ENCODE measurements at regions not wholly inside any gene's neighbourhood (a gene's known extent, or its start where the extent isn't known, plus 50 kb on each side); places are given as distances from the start of the nearest gene placed in this dataset.
A peak's percentile ranks its signal among the peaks of the same experiment; 100 is the strongest.

- DNase-seq (no peak), ATAC-seq (ENCODE audit: low FRiP score) (no peak)
- H3K9me3 ChIP-seq (ENCODE audit: control insufficient read depth, low read length): no peaks in the 10 kb centered on the region
- WGBS, 2 donors: 97 to 98% methylated on average over 4 of the region's 4 CpGs
- no peaks in the 10 kb centered on the region for H3K36me3 ChIP-seq (ENCODE audit: control insufficient read depth in 1 of 2, insufficient read depth in 2 of 2, low read length in 1 of 2)
- H3K27ac ChIP-seq (ENCODE audit: low read depth in 1 of 2, low read length in 2 of 2): no peak overlapping the region
- intact Hi-C loops (cut with DNase I): no loop called here
- no peaks in the 10 kb centered on the region for H3K27me3 ChIP-seq (ENCODE audit: control insufficient read depth in 1 of 2, insufficient read depth in 2 of 2, low read length in 1 of 2)
- H3K4me3 ChIP-seq (ENCODE audit: low read length in 2 of 2): no peak overlapping the region
- H3K4me1 ChIP-seq (ENCODE audit: control insufficient read depth in 1 of 2, insufficient read depth in 2 of 2, low read length in 2 of 2): no peaks in the 10 kb centered on the region
Observed at GRCh38 chr6:15849395-15849794, 186.6 kb upstream of the DTNBP1 start.

GRCh38 chr6:15845492-15845891 lies 182.7 kb upstream of the DTNBP1 start:
- 83% methylated on average over 4 of the region's 4 CpGs for WGBS, 2 donors
- Histone ChIP-seq H3K4me3 (ENCODE audit: low read length in 2 of 2) (no peak overlapping the region), H3K27me3 (ENCODE audit: control insufficient read depth in 1 of 2, insufficient read depth in 2 of 2, low read length in 1 of 2) (no peaks in the 10 kb centered on the region), H3K36me3 (ENCODE audit: control insufficient read depth in 1 of 2, insufficient read depth in 2 of 2, low read length in 1 of 2) (no peaks in the 10 kb centered on the region), H3K9me3 (ENCODE audit: control insufficient read depth, low read length) (no peaks in the 10 kb centered on the region), H3K4me1 (ENCODE audit: control insufficient read depth in 1 of 2, insufficient read depth in 2 of 2, low read length in 2 of 2) (peaks cover 0 to 4% of the 10 kb centered on the region in 2 donors), H3K27ac (ENCODE audit: low read depth in 1 of 2, low read length in 2 of 2) (no peak overlapping the region)
- DNase-seq (no peak), ATAC-seq (ENCODE audit: low FRiP score) (no peak)
- intact Hi-C loops (cut with DNase I): no loop called here

- H3K27ac ChIP-seq (ENCODE audit: low read depth in 1 of 2, low read length in 2 of 2): no peak overlapping the region
- ATAC-seq (ENCODE audit: low FRiP score): no peak
- no peaks in the 10 kb centered on the region for H3K9me3 ChIP-seq (ENCODE audit: control insufficient read depth, low read length)
- H3K36me3 ChIP-seq (ENCODE audit: control insufficient read depth in 1 of 2, insufficient read depth in 2 of 2, low read length in 1 of 2): no peaks in the 10 kb centered on the region
- H3K27me3 ChIP-seq (ENCODE audit: control insufficient read depth in 1 of 2, insufficient read depth in 2 of 2, low read length in 1 of 2): no peaks in the 10 kb centered on the region
- H3K4me3 ChIP-seq (ENCODE audit: low read length in 2 of 2): no peak overlapping the region
- peaks cover 0 to 4% of the 10 kb centered on the region in 2 donors for H3K4me1 ChIP-seq (ENCODE audit: control insufficient read depth in 1 of 2, insufficient read depth in 2 of 2, low read length in 2 of 2)
- DNase-seq: no peak
- intact Hi-C loops (cut with DNase I): no loop called here
Observed at GRCh38 chr6:15843764-15844163, 180.9 kb upstream of the DTNBP1 start.

- no peak overlapping the region for H3K27ac ChIP-seq (ENCODE audit: low read depth in 1 of 2, low read length in 2 of 2)
- ATAC-seq (ENCODE audit: low FRiP score) (no peak), DNase-seq (no peak)
- H3K4me1 ChIP-seq (ENCODE audit: control insufficient read depth in 1 of 2, insufficient read depth in 2 of 2, low read length in 2 of 2): peaks cover 0 to 4% of the 10 kb centered on the region in 2 donors
- no peaks in the 10 kb centered on the region for H3K36me3 ChIP-seq (ENCODE audit: control insufficient read depth in 1 of 2, insufficient read depth in 2 of 2, low read length in 1 of 2)
- intact Hi-C loops (cut with DNase I): no loop called here
- H3K9me3 ChIP-seq (ENCODE audit: control insufficient read depth, low read length): no peaks in the 10 kb centered on the region
- H3K4me3 ChIP-seq (ENCODE audit: low read length in 2 of 2): no peak overlapping the region
- WGBS, 2 donors: 74 to 77% methylated on average over 4 of the region's 4 CpGs
- no peaks in the 10 kb centered on the region for H3K27me3 ChIP-seq (ENCODE audit: control insufficient read depth in 1 of 2, insufficient read depth in 2 of 2, low read length in 1 of 2)
Observed at GRCh38 chr6:15843226-15843625, 180.4 kb upstream of the DTNBP1 start.

GRCh38 chr6:15842727-15843117 lies 179.9 kb upstream of the DTNBP1 start:
- DNase-seq (no peak), ATAC-seq (ENCODE audit: low FRiP score) (peak; percentile 41)
- Histone ChIP-seq H3K27ac (ENCODE audit: low read depth in 1 of 2, low read length in 2 of 2) (peak overlapping the region in 1 of 2 donors; percentile 18), H3K4me3 (ENCODE audit: low read length in 2 of 2) (no peak overlapping the region), H3K4me1 (ENCODE audit: control insufficient read depth in 1 of 2, insufficient read depth in 2 of 2, low read length in 2 of 2) (peaks cover 0 to 4% of the 10 kb centered on the region in 2 donors), H3K9me3 (ENCODE audit: control insufficient read depth, low read length) (no peaks in the 10 kb centered on the region), H3K36me3 (ENCODE audit: control insufficient read depth in 1 of 2, insufficient read depth in 2 of 2, low read length in 1 of 2) (no peaks in the 10 kb centered on the region), H3K27me3 (ENCODE audit: control insufficient read depth in 1 of 2, insufficient read depth in 2 of 2, low read length in 1 of 2) (no peaks in the 10 kb centered on the region)
- 7 to 10% methylated on average over 3 of the region's 3 CpGs for WGBS, 2 donors
- intact Hi-C loops (cut with DNase I): no loop called here

GRCh38 chr6:15841937-15842726 lies 179.3 kb upstream of the DTNBP1 start:
- no peak for DNase-seq
- Histone ChIP-seq H3K4me1 (ENCODE audit: control insufficient read depth in 1 of 2, insufficient read depth in 2 of 2, low read length in 2 of 2) (peaks cover 0 to 4% of the 10 kb centered on the region in 2 donors), H3K9me3 (ENCODE audit: control insufficient read depth, low read length) (no peaks in the 10 kb centered on the region), H3K4me3 (ENCODE audit: low read length in 2 of 2) (no peak overlapping the region), H3K36me3 (ENCODE audit: control insufficient read depth in 1 of 2, insufficient read depth in 2 of 2, low read length in 1 of 2) (no peaks in the 10 kb centered on the region), H3K27me3 (ENCODE audit: control insufficient read depth in 1 of 2, insufficient read depth in 2 of 2, low read length in 1 of 2) (no peaks in the 10 kb centered on the region), H3K27ac (ENCODE audit: low read depth in 1 of 2, low read length in 2 of 2) (peak overlapping the region in 1 of 2 donors; percentile 18)
- intact Hi-C loops (cut with DNase I): no loop called here
- peak; percentile 65 for ATAC-seq (ENCODE audit: low FRiP score)
- WGBS, 2 donors: 63 to 69% methylated on average over 9 of the region's 9 CpGs

GRCh38 chr6:15839969-15840541 lies 177.2 kb upstream of the DTNBP1 start:
- H3K27ac ChIP-seq (ENCODE audit: low read depth in 1 of 2, low read length in 2 of 2): no peak overlapping the region
- DNase-seq: no peak
- H3K36me3 ChIP-seq (ENCODE audit: control insufficient read depth in 1 of 2, insufficient read depth in 2 of 2, low read length in 1 of 2): no peaks in the 10 kb centered on the region
- H3K4me1 ChIP-seq (ENCODE audit: control insufficient read depth in 1 of 2, insufficient read depth in 2 of 2, low read length in 2 of 2): peaks cover 0 to 4% of the 10 kb centered on the region in 2 donors
- H3K4me3 ChIP-seq (ENCODE audit: low read length in 2 of 2): no peak overlapping the region
- no peaks in the 10 kb centered on the region for H3K27me3 ChIP-seq (ENCODE audit: control insufficient read depth in 1 of 2, insufficient read depth in 2 of 2, low read length in 1 of 2)
- intact Hi-C loops (cut with DNase I): no loop called here
- no peak for ATAC-seq (ENCODE audit: low FRiP score)
- no peaks in the 10 kb centered on the region for H3K9me3 ChIP-seq (ENCODE audit: control insufficient read depth, low read length)
- 85 to 88% methylated on average over 5 of the region's 5 CpGs for WGBS, 2 donors

GRCh38 chr6:15837205-15837604 lies 174.4 kb upstream of the DTNBP1 start:
- Histone ChIP-seq H3K36me3 (ENCODE audit: control insufficient read depth in 1 of 2, insufficient read depth in 2 of 2, low read length in 1 of 2) (no peaks in the 10 kb centered on the region), H3K4me1 (ENCODE audit: control insufficient read depth in 1 of 2, insufficient read depth in 2 of 2, low read length in 2 of 2) (no peaks in the 10 kb centered on the region), H3K4me3 (ENCODE audit: low read length in 2 of 2) (no peak overlapping the region), H3K27ac (ENCODE audit: low read depth in 1 of 2, low read length in 2 of 2) (no peak overlapping the region), H3K27me3 (ENCODE audit: control insufficient read depth in 1 of 2, insufficient read depth in 2 of 2, low read length in 1 of 2) (no peaks in the 10 kb centered on the region), H3K9me3 (ENCODE audit: control insufficient read depth, low read length) (no peaks in the 10 kb centered on the region)
- WGBS, 2 donors: 94 to 96% methylated on average over 6 of the region's 6 CpGs
- no peak for ATAC-seq (ENCODE audit: low FRiP score)
- DNase-seq: no peak
- intact Hi-C loops (cut with DNase I): no loop called here

GRCh38 chr6:15832841-15833240 lies 170.0 kb upstream of the DTNBP1 start:
- DNase-seq: no peak
- H3K27me3 ChIP-seq (ENCODE audit: control insufficient read depth in 1 of 2, insufficient read depth in 2 of 2, low read length in 1 of 2): no peaks in the 10 kb centered on the region
- H3K36me3 ChIP-seq (ENCODE audit: control insufficient read depth in 1 of 2, insufficient read depth in 2 of 2, low read length in 1 of 2): no peaks in the 10 kb centered on the region
- H3K4me1 ChIP-seq (ENCODE audit: control insufficient read depth in 1 of 2, insufficient read depth in 2 of 2, low read length in 2 of 2): no peaks in the 10 kb centered on the region
- no peak overlapping the region for H3K27ac ChIP-seq (ENCODE audit: low read depth in 1 of 2, low read length in 2 of 2)
- no peaks in the 10 kb centered on the region for H3K9me3 ChIP-seq (ENCODE audit: control insufficient read depth, low read length)
- intact Hi-C loops (cut with DNase I): no loop called here
- no peak for ATAC-seq (ENCODE audit: low FRiP score)
- 89% methylated on average over 1 of the region's 1 CpG for WGBS, 2 donors
- H3K4me3 ChIP-seq (ENCODE audit: low read length in 2 of 2): no peak overlapping the region
